Astrocyte (in vitro differentiated cells and primary cell): ENCODE measurements at regions not wholly inside any gene's neighbourhood (a gene's known extent, or its start where the extent isn't known, plus 50 kb on each side); places are given as distances from the start of the nearest gene placed in this dataset.

Experiments
- DNase-seq: peaks from one replicate; pipeline ENCODE4 v3.0.0-alpha.2; 2010; ENCODE audit warnings: low read depth
- FAIRE-seq: peaks from 2 replicates; lab custom pipeline; 2011; peaks lifted over from hg19 to GRCh38; lab: Jason Lieb, UNC
- H2AFZ ChIP-seq: 2 replicates; pipeline ENCODE4 v1.6.0; 2012; ENCODE audit warnings: low read depth, low read length, inconsistent platforms
- H3K27ac ChIP-seq: 2 replicates; pipeline ENCODE4 v1.5.1; 2011; ENCODE audit warnings: low read depth, low read length, inconsistent platforms
- H3K27me3 ChIP-seq: 2 replicates; pipeline ENCODE4 v1.6.0; 2011; ENCODE audit warnings: low read length, inconsistent platforms; ENCODE audit not compliant: insufficient read depth
- H3K36me3 ChIP-seq: 2 replicates; pipeline ENCODE4 v1.5.1; 2011; ENCODE audit warnings: low read length, inconsistent platforms; ENCODE audit not compliant: insufficient read depth
- H3K4me1 ChIP-seq: 2 replicates; pipeline ENCODE4 v1.5.1; 2011; ENCODE audit warnings: low read length, inconsistent platforms; ENCODE audit not compliant: insufficient read depth
- H3K4me2 ChIP-seq: 2 replicates; pipeline ENCODE4 v1.6.0; 2012; ENCODE audit warnings: low read length, inconsistent platforms
- H3K4me3 ChIP-seq: 2 replicates; pipeline ENCODE4 v1.5.1; 2011; ENCODE audit warnings: low read depth, mild to moderate bottlenecking, low read length, inconsistent platforms; ENCODE audit not compliant: insufficient read depth
- H3K79me2 ChIP-seq: 2 replicates; pipeline ENCODE4 v1.6.0; 2012; ENCODE audit warnings: mild to moderate bottlenecking, low read length, inconsistent platforms; ENCODE audit not compliant: insufficient read depth
- H3K9ac ChIP-seq: 2 replicates; pipeline ENCODE4 v1.6.0; 2012; ENCODE audit warnings: mild to moderate bottlenecking, low read length, inconsistent platforms
- H3K9me3 ChIP-seq: 2 replicates; pipeline ENCODE4 v1.5.1; 2012; ENCODE audit warnings: low read depth, mild to moderate bottlenecking, low read length, inconsistent platforms; ENCODE audit not compliant: insufficient read depth
- H4K20me1 ChIP-seq: 2 replicates; pipeline ENCODE4 v1.6.0; 2012; ENCODE audit warnings: low read length, inconsistent platforms; ENCODE audit not compliant: insufficient read depth
- H3K27ac Mint-ChIP-seq: one replicate; pipeline ENCODE4 v1.8.0; 2021; ENCODE audit warnings: mild to moderate bottlenecking, mixed read lengths; ENCODE audit not compliant: unreplicated experiment
- H3K27me3 Mint-ChIP-seq: one replicate; pipeline ENCODE4 v1.8.0; 2021; ENCODE audit warnings: low read depth, mixed read lengths; ENCODE audit not compliant: unreplicated experiment
- H3K36me3 Mint-ChIP-seq: one replicate; pipeline ENCODE4 v1.8.0; 2021; ENCODE audit warnings: low read depth, mixed read lengths; ENCODE audit not compliant: unreplicated experiment
- H3K4me1 Mint-ChIP-seq: one replicate; pipeline ENCODE4 v1.8.0; 2021; ENCODE audit warnings: low read depth, mixed read lengths; ENCODE audit not compliant: unreplicated experiment
- H3K4me3 Mint-ChIP-seq: one replicate; pipeline ENCODE4 v1.8.0; 2021; ENCODE audit warnings: mild to moderate bottlenecking, moderate library complexity, mixed read lengths; ENCODE audit not compliant: unreplicated experiment
- H3K9me3 Mint-ChIP-seq: one replicate; pipeline ENCODE4 v1.8.0; 2021; ENCODE audit warnings: mild to moderate bottlenecking, mixed read lengths; ENCODE audit not compliant: unreplicated experiment
- EZH2 ChIP-seq: IDR thresholded peaks from 2 replicates; pipeline ENCODE4 v1.6.1; 2012; ENCODE audit warnings: mild to moderate bottlenecking, low read length, inconsistent platforms; ENCODE audit not compliant: insufficient read depth
- TF ChIP-seq, protein P1 (sequence below): IDR thresholded peaks from 2 replicates; pipeline ENCODE4 v1.5.1; 2011; ENCODE audit warnings: low read depth, mild to moderate bottlenecking, inconsistent platforms, low read length, moderate library complexity; ENCODE audit not compliant: insufficient read depth

DNA sequence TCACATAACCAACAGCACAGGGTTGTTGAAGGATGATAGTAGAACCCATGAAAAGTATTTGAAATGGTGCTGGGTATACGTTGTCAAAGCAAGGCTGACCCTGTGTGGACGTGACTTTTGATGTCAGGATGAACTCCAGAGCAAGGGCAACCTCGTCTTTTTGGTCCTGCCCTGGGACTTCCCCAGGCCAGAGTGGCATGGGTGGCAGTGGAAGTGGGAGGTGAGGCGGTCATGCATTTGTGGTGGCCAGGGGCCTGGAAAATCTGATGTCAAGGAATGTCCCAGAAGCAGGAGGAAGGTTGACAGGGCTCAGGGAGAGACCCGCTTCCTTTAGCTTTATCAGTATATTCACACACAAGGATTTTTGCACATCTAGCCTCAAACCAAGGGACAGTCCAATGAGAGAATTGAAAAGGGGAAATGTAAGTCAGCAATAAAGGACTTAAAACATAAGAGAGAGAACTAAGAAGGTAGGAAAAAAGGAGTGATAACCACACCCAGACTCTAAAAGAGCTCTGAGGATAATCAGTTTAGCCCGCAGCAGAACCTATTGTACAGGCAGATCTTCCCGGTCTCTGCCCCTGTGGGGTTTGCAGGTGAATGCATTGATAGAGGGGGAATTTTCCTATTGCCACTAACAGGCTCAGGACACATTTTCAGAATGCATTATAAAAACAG lies 98.8 kb upstream of the HDGFL1 start:
- no peaks in the 10 kb centered on the region for H3K9me3 ChIP-seq
- H3K79me2 ChIP-seq: no peaks in the 10 kb centered on the region
- H3K4me2 ChIP-seq: peak overlapping the region; percentile 40
- DNase-seq (no peak), FAIRE-seq (no peak)
- no peaks in the 10 kb centered on the region for H3K27me3 ChIP-seq
- Mint-ChIP-seq H3K27ac (no peak overlapping the region), H3K4me3 (no peak overlapping the region), H3K36me3 (no peaks in the 10 kb centered on the region), H3K27me3 (no peaks in the 10 kb centered on the region), H3K4me1 (peaks cover 6% of the 10 kb centered on the region), H3K9me3 (no peaks in the 10 kb centered on the region)
- TF ChIP-seq, protein P1, sequence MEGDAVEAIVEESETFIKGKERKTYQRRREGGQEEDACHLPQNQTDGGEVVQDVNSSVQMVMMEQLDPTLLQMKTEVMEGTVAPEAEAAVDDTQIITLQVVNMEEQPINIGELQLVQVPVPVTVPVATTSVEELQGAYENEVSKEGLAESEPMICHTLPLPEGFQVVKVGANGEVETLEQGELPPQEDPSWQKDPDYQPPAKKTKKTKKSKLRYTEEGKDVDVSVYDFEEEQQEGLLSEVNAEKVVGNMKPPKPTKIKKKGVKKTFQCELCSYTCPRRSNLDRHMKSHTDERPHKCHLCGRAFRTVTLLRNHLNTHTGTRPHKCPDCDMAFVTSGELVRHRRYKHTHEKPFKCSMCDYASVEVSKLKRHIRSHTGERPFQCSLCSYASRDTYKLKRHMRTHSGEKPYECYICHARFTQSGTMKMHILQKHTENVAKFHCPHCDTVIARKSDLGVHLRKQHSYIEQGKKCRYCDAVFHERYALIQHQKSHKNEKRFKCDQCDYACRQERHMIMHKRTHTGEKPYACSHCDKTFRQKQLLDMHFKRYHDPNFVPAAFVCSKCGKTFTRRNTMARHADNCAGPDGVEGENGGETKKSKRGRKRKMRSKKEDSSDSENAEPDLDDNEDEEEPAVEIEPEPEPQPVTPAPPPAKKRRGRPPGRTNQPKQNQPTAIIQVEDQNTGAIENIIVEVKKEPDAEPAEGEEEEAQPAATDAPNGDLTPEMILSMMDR: no peak
- TF ChIP-seq EZH2: no peak
- no peaks in the 10 kb centered on the region for H4K20me1 ChIP-seq
- H3K9ac ChIP-seq: no peak overlapping the region
- no peak overlapping the region for H3K4me3 ChIP-seq
- H2AFZ ChIP-seq: no peak overlapping the region
- no peaks in the 10 kb centered on the region for H3K36me3 ChIP-seq
- H3K4me1 ChIP-seq: peaks cover 11% of the 10 kb centered on the region
- no peak overlapping the region for H3K27ac ChIP-seq

DNA sequence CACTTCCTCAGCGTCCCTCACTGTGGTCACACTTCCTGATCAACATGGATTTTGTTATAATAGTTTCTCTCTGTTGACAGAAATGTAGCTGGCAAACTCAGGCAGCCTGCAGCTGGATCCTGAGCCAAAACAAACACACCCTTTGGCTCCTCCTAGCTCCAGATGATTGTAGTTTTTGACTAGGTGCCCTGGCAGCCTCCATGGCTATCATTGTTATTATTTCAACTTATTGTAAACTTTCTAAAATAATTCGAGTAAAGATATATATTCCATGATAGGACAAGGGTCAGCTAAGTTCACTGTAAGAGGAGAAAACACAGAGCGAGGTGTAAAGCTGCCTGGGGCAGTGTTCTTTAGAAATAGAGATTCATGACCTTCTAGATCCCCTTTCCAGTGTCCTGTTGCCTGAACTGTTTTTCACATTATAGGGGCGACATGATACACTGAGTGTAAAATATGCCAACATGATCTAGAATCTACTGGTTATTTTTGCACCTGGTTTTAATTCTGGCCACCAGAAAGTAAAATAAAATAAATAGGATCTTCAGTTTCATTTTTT lies 98.2 kb upstream of the HDGFL1 start:
- Histone ChIP-seq H3K27ac (no peak overlapping the region), H3K79me2 (no peaks in the 10 kb centered on the region), H3K9ac (no peak overlapping the region), H3K9me3 (no peaks in the 10 kb centered on the region), H4K20me1 (no peaks in the 10 kb centered on the region), H3K27me3 (no peaks in the 10 kb centered on the region), H3K36me3 (no peaks in the 10 kb centered on the region), H2AFZ (no peak overlapping the region), H3K4me3 (no peak overlapping the region), H3K4me1 (peaks cover 11% of the 10 kb centered on the region), H3K4me2 (peak overlapping the region; percentile 40)
- FAIRE-seq (no peak), DNase-seq (peak; percentile 59)
- no peaks in the 10 kb centered on the region for H3K36me3 Mint-ChIP-seq
- no peak overlapping the region for H3K4me3 Mint-ChIP-seq
- H3K27ac Mint-ChIP-seq: no peak overlapping the region
- no peaks in the 10 kb centered on the region for H3K9me3 Mint-ChIP-seq
- H3K27me3 Mint-ChIP-seq: no peaks in the 10 kb centered on the region
- peaks cover 6% of the 10 kb centered on the region for H3K4me1 Mint-ChIP-seq
- TF ChIP-seq EZH2: no peak
- TF ChIP-seq, protein P1: no peak

DNA sequence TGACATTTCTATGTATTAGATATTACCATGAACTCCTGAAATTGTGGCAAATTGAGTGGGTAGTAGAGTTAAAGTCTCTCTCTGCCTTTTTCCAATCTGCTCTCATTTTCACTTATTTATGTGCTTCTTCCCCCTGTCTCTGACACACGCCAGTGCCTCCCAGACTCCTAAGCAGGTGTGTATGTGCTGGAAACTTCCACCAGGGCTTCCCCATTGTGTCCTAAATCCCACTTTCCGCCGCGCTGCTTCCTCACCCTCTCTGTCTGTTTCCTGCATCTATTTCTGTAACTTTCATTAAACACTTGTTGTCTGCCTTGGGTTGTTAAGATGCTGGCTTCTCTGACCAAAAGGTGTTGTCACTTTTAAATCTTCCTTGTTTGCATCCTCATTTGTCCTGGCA lies 97.6 kb upstream of the HDGFL1 start:
- Histone ChIP-seq H3K9me3 (no peaks in the 10 kb centered on the region), H3K36me3 (no peaks in the 10 kb centered on the region), H2AFZ (no peak overlapping the region), H4K20me1 (no peaks in the 10 kb centered on the region), H3K4me1 (peaks cover 11% of the 10 kb centered on the region), H3K9ac (no peak overlapping the region), H3K27me3 (no peaks in the 10 kb centered on the region), H3K4me2 (no peak overlapping the region), H3K4me3 (no peak overlapping the region), H3K27ac (no peak overlapping the region), H3K79me2 (no peaks in the 10 kb centered on the region)
- Mint-ChIP-seq H3K36me3 (no peaks in the 10 kb centered on the region), H3K4me1 (peaks cover 6% of the 10 kb centered on the region), H3K27ac (no peak overlapping the region), H3K9me3 (no peaks in the 10 kb centered on the region), H3K27me3 (no peaks in the 10 kb centered on the region), H3K4me3 (no peak overlapping the region)
- TF ChIP-seq, protein P1: no peak
- no peak for TF ChIP-seq EZH2
- FAIRE-seq (no peak), DNase-seq (no peak)
